ENCODE measurements at regions not wholly inside any gene's neighbourhood (a gene's known extent, or its start where the extent isn't known, plus 50 kb on each side); places are given as distances from the start of the nearest gene placed in this dataset.

DNA sequence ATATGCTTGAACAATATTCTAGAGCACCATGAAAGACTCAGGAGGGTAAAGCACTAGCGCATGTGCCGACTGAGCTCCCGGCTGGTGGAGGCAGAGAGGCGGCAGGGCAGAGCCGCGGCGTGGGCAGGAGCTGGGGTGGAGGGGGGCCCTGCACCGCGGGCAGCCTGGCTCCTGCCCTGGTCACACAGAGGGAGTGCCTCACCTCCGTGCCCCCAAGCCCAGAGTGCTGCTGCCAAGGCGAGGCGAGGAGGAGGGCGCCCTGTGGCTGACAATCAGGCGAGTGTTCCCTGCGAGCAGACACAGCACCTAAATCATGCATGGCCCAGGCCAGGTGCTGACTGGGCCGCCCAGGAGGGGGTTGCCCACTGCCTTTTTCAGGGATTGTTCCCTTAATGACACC, 105.8 kb upstream of the TNRC6C start:
- DNase-seq, result no peak

GRCh38 chr17:77853191-77853977, 105.1 kb upstream of the TNRC6C start:
- no peak for DNase-seq

DNA sequence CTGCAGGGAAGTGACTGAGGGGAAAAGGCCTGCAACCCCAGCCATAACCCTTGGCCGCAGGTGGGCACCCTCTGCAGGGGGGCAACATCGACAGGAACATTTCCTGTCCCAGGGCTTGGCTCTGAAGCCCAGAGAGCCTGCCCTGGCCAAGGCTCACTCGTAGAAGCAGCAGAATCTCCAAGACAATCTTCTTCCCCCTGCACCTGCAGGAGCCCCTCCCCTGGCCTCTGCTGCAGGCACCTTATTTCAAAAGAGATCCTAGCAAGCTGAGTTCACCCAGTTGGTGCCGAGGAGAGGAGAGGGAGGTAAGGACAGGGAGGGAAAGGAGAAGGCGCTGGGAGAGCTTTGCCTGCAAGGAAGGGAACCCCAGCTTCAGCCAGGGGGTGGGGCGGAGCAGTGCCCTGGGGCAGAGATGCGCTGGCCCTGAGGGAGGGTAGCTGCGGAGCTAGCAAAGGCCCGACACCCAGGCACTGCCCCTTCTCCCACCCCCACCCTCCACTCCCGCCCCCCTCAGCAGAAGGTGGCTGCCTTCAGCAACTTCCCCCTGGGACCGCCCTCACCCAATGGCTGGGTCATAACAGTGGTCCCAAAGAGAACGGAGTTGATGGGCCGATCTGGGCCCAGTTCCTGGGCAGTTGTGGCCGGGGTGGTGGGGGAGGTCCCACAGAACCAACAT, 104.3 kb upstream of the TNRC6C start:
- no peak for DNase-seq

DNA sequence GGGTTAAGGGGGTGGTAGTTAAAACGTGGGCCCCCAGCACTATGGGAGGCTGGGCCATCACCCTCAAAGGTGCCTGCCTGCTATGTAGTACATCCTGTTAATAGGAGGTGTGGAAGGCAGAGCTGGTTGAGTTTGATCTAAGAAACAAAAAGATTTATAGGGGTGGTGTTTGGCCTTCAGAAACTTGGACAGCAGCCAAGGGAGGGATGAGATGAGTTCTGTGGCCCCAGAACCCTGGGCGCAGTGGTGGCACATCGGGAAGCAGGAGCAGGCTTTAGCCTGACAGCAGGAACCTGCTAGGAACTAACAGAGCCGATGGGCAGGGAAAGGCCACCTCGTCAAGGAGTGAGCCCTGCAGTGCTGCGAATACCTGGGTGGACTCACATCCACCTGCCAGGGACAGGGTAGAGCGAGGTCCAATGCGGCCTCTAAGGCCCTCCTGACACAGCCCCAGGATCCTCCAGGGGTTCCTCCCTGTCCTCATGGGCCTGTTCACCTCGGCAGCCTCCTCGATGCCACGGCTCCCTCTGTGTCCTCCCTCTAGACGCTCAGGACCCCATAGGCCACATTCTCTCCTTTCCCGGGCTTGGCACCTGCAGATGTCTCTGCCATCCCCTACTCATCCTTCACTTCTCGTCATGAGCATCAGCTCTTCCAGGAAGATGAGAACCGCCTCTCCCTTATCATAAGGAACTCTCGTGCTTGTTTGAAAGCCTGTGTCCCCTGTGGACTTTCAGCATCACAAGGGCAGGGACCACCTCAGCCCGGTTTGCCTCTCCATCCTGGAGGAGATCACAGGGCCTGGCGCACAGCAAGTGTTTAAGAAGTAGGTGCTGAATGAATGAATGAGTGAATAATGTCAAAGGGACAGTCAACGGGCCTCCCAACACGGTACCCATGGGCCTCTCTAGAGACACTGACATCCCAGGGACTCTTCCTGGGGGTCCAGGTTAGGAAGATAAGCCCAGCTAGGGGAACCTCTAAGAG, 103.5 kb upstream of the TNRC6C start:
- no peak for DNase-seq

GRCh38 chr17:77856551-77857305, 101.8 kb upstream of the TNRC6C start:
- DNase-seq, result no peak

DNA sequence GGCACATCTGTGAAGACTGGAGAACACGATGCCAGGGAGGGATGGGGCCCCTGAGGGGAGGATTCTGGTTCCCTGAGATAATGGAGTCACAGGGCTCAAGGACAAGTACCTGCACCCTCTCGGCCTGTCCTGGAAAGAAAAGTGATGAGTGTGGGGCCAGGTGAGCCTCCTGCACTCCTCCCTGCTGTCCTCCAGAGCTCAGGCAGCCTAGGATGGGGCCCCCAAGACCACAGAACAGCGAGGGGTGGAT, 101.3 kb upstream of the TNRC6C start:
- no peak for DNase-seq

DNA sequence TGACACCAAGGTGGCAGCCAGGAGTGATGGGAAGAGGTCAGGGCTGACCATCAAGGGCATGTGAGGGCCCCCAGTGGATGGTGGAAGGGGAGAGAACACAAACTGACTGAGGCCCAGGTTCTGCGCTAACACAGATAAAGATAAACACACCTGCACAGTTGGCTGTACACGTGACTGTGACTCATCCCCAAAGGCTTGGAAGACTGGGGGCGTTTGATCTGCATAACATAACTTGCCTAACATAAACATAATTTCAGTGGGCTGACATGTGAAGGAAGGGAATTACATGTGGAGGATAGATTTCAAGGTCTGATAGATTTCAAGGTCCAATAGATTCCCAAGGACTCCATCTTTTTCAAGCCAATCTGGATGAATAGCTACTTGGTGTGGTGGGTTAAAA, 100.9 kb upstream of the TNRC6C start:
- no peak for DNase-seq

- DNase-seq, result no peak
Observed at GRCh38 chr17:77858291-77859034, 100.0 kb upstream of the TNRC6C start.

GRCh38 chr17:77859035-77859810, 99.3 kb upstream of the TNRC6C start:
- DNase-seq, result no peak

DNA sequence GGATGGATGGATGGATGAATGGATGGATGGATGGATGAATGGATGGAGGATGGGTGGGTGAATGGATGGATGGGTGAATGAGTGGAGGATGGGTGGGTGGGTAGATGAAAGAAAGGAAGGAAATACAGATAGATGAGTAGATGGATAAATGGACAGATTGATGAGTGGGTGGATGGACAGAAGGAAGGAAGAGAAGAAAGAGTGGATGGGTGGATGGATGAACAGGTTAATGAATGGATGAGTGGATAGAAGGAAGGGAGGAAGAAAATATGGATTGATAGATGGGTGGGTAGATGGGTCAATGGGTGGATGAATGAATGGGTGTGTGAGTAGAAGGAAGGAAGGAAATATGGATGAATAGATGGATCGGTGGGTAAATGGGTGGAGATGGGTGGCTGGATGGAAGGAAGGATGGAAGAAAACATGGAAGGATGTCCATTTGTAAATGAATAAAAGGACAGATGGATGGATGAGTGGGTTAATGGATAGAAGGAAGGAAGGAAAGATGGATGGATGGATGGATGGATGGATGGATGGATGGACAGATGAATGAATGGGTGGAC, 97.3 kb upstream of the TNRC6C start:
- DNase-seq, result no peak

- no peak for DNase-seq
Observed at GRCh38 chr17:77861981-77862645, 96.4 kb upstream of the TNRC6C start.

- DNase-seq, result no peak
Observed at GRCh38 chr17:77862890-77863813, 95.4 kb upstream of the TNRC6C start.

- DNase-seq, result peak; percentile 47
Observed at GRCh38 chr17:77863814-77864161, 94.7 kb upstream of the TNRC6C start.

DNA sequence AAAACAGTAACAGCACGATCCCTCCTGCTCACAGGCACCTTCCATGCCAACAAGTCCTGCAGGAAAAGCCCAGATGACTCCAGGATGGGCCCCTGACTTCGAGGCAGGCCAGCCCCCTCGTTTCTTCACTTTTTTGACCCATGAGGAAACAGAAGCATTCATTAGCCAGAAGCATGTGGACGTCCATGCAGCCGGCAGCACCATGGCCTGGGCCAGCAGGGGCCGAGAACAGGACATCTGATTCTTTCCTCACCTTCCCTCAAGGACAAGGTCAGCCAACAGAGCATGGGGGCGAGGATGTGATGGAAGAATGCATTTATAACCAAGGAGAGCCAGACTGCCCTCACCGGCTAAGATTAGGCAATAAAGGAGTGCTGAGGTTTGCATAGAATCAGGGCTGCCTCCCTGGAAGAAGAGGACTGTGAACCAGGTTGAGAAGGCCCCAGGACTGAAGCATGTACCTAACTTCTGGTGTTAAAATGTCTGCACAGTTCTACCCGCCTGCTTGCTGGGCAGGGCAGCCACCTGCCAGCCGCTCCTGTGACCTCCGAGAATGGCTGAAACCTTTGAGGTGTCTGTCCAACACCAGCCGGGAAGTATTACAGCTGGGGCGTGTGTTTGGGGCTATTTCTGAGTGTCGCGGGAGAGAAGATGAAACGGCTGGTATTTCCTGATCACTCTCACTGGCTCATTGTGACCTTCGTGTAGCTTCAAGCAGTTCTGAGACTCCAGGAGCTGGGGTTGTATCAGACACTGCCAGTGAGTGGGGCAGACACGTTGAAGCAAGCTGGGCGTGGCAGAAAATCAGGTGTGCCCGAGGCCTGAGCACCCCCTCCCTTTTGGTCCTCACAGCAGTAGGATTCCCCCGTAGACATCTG, 94.0 kb upstream of the TNRC6C start:
- no peak for DNase-seq

DNA sequence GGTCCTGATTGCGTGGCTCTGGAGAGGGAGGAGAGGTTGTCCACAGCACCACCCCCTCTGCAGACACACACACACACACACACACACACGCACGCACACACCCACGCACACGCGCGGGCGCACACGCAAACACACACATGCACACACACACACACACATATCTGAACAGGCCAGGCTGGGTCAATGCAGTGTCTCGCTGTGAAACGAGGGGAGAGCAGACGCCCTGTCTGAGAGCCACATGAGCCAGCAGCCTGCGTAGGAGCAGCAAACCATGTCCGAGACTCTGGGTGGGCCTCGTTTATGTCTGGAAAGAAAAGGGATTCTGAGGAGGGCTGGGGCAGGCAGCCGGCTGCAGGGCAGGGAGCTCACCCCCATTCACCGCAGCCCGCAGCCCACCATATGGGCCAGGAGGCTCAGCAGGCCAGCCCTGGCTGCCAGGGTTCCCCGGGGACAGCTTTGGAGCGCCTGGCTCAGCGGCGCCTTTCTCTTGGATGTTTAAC, 93.3 kb upstream of the TNRC6C start:
- no peak for DNase-seq

DNA sequence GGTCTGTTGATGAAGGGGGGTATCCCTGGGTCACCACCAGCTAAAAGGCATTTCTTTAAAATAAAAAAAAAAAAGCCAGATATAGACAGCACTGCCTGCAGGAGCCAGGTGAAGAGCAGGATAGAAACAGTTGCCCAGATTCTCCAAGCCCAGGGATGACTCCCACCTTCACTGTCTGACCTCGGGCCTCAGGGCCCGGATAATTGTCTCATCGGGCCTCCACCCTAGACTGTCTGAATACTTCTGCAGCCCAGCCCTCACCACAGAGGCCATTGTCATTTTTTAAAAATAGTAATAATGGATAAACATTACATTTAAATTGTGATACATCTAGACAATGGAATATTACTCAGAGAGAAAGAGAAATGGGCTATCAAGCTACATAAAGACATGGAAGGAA, 92.8 kb upstream of the TNRC6C start:
- DNase-seq, result no peak

DNA sequence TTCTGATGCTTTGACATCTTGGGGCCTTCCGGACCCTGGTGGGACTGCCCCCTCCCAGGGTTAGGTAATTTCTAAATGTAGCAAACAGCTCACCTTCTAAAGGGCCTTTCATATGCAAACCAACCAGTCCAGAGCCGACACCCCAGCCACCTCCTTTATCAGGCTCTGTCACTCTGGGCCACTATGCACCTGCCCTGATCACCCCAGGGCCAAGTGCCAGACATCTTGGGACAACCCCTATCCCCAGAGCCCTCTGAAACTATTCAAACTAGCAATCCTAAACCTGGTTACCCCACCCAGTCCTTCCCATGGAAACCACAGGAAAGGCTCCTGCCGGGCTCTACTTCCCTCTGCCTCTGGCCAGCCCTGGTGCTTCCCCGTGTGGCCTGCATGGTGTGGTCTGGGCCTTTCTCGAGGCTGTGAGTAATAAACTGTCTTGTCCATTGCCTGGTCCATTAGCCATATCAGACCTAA, 91.2 kb upstream of the TNRC6C start:
- DNase-seq, result peak; percentile 66
